AG04449 (cell line): ENCODE measurements at regions not wholly inside any gene's neighbourhood (a gene's known extent, or its start where the extent isn't known, plus 50 kb on each side); places are given as distances from the start of the nearest gene placed in this dataset.
A peak's percentile ranks its signal among the peaks of the same experiment; 100 is the strongest.

Source experiments
- CTCF ChIA-PET: fragments of 350-600 bp; formaldehyde crosslinking; extraction: SDS; loops from one replicate; lab custom pipeline; 2021; ENCODE audit warnings: antibody characterized with exemption; lab: Yijun Ruan, JAX
- POLR2A ChIA-PET: fragments of 400-600, 350-600 bp; formaldehyde crosslinking; extraction: SDS; loops from one replicate; lab custom pipeline; 2020; ENCODE audit warnings: antibody characterized with exemption, inconsistent platforms; lab: Yijun Ruan, JAX
- DNase-seq: peaks from one replicate; pipeline ENCODE4 v3.0.0-alpha.2; 2010; ENCODE audit warnings: low read depth, low spot score
- H3K4me3 ChIP-seq: 2 replicates; pipeline ENCODE4 v1.5.1; 2011; ENCODE audit warnings: low read depth, mild to moderate bottlenecking, control low read depth, low read length
- TF ChIP-seq, protein P1 (sequence below): IDR thresholded peaks from one replicate; pipeline ENCODE4 v1.5.1; 2011; ENCODE audit warnings: mild to moderate bottlenecking, moderate library complexity, low read length, control low read depth, inconsistent platforms; ENCODE audit not compliant: insufficient read depth; ENCODE audit errors: missing control alignments

- DNase-seq: no peak
- POLR2A ChIA-PET: no interaction called here
- CTCF ChIA-PET: no interaction called here
- TF ChIP-seq, protein P1, sequence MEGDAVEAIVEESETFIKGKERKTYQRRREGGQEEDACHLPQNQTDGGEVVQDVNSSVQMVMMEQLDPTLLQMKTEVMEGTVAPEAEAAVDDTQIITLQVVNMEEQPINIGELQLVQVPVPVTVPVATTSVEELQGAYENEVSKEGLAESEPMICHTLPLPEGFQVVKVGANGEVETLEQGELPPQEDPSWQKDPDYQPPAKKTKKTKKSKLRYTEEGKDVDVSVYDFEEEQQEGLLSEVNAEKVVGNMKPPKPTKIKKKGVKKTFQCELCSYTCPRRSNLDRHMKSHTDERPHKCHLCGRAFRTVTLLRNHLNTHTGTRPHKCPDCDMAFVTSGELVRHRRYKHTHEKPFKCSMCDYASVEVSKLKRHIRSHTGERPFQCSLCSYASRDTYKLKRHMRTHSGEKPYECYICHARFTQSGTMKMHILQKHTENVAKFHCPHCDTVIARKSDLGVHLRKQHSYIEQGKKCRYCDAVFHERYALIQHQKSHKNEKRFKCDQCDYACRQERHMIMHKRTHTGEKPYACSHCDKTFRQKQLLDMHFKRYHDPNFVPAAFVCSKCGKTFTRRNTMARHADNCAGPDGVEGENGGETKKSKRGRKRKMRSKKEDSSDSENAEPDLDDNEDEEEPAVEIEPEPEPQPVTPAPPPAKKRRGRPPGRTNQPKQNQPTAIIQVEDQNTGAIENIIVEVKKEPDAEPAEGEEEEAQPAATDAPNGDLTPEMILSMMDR: no peak
- H3K4me3 ChIP-seq: no peak overlapping the region
These were observed 1005.7 kb downstream of the DTWD2 start for GRCh38 chr5:117982691-117983090.

DNA sequence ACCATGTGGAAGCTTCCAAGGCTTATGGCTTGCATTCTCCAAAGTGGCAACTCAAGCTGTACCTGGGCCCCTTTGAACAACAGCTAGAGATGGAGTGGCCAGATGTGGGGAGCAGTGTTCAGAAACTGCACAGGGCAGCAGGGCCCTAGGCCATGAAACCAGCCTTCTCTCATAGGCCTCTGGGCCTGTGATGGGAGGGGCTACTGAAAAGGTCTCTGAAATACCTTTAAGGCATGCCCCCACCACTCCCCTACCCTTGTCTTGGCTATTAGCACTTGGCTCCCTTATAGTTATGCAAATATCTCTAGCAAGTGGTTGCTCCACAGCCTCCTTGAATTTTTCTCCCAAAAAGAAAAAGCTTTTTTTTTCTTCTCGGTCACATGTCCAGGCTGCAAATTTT is 1014.6 kb downstream of the DTWD2 start:
- POLR2A ChIA-PET: no interaction called here
- H3K4me3 ChIP-seq: no peak overlapping the region
- TF ChIP-seq, protein P1: no peak
- DNase-seq: no peak
- CTCF ChIA-PET: no interaction called here

GRCh38 chr5:117955831-117956230 is 1032.5 kb downstream of the DTWD2 start:
- ChIA-PET POLR2A (no interaction called here), CTCF (no interaction called here)
- TF ChIP-seq, protein P1: no peak
- H3K4me3 ChIP-seq: no peak overlapping the region
- no peak for DNase-seq

GRCh38 chr5:117954331-117954730 is 1034.0 kb downstream of the DTWD2 start:
- POLR2A ChIA-PET: no interaction called here
- peak; percentile 0 for DNase-seq

DNA sequence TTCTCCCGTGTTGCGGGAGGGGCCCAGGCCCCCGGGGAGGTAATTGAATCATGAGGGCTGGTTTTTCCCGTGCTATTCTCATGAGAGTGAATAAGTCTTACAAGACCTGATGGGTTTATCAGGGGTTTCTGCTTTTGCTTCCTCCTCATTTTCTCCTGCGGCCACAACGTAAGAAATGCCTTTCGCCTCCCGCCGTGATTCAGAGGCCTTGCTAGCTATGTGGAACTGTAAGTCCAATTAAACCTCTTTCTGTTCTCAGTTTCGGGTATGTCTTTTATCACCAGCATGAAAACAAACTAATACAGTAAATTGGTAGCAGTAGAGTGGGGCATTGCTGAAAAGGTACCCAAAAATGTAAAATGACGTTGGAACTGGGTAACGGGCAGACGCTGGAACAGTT is 1035.1 kb downstream of the DTWD2 start:
- TF ChIP-seq, protein P1: no peak
- ChIA-PET CTCF (no interaction called here), POLR2A (no interaction called here)
- no peak overlapping the region for H3K4me3 ChIP-seq
- DNase-seq: no peak

More at GRCh38 chr5:117954331-117954730, 1034.0 kb downstream of the DTWD2 start:
- no peak overlapping the region for H3K4me3 ChIP-seq
- TF ChIP-seq, protein P1: no peak
- CTCF ChIA-PET: no interaction called here

DNA sequence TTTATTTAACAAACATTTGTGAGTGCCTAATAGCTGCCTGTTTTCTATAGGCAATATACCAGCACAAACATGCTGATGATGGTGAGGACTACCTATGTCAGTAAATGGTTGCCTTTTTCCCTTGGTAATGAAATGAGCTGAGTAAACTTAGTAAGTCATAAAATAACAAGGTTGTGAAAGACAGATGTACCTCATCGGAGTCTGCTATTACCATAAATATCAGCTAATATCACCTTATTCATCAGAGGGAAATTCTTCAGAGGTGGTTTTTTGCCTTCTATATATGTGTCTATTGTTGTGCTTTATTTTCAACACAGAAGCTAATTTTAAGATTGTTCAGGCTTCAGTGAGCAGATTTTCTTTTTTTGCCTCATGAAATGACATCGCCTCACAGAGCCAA is 1040.5 kb downstream of the DTWD2 start:
- POLR2A ChIA-PET: no interaction called here
- TF ChIP-seq, protein P1: no peak
- H3K4me3 ChIP-seq: no peak overlapping the region
- CTCF ChIA-PET: no interaction called here
- DNase-seq: no peak
